CD4-positive, alpha-beta T cell treated with Interleukin-15 for 4 hours (primary cell): ENCODE measurements at regions not wholly inside any gene's neighbourhood (a gene's known extent, or its start where the extent isn't known, plus 50 kb on each side); places are given as distances from the start of the nearest gene placed in this dataset.

Source experiments
- DNase-seq: peaks from one replicate; pipeline ENCODE4 v3.0.0-alpha.2; 2020; ENCODE audit warnings: low spot score

DNA sequence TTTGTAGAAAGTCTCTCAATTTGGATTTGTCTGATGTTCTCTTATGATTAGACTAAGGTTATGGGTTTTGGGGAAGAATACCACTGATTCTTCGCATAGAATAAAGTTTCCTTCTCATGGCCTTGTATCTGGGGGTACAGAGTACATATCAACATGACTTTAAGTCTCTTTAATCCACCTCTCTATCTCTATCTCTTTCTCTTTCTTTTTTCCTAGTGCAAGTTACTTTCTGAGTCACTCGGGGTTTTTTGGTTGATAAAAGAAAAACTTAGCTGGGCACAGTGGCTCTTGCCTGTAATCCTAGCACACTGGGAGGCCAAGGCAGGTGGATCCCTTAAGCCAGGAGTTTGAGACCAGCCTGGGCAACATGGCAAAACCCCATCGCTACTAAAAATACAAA, 100.1 kb upstream of the MAP4K3 start:
- no peak for DNase-seq

DNA sequence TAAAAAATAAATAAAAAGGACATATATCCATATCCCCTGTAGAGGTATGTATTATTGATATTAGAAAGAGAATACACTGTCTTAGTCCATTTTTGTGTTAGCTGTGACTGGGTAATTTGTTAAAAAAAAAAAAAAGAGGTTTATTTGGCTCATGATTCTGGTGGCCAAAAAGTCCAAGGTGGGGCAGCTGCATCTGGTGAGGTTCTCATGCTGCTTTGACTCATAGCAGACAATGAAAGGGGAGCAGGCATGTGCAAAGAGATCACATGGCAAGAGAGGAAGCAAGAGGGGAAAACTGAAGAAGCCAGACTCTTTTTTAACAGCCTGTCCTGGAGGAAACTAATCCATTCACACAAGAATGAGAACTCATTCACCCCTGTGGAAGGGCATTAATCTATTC, 101.6 kb upstream of the MAP4K3 start:
- no peak for DNase-seq

DNA sequence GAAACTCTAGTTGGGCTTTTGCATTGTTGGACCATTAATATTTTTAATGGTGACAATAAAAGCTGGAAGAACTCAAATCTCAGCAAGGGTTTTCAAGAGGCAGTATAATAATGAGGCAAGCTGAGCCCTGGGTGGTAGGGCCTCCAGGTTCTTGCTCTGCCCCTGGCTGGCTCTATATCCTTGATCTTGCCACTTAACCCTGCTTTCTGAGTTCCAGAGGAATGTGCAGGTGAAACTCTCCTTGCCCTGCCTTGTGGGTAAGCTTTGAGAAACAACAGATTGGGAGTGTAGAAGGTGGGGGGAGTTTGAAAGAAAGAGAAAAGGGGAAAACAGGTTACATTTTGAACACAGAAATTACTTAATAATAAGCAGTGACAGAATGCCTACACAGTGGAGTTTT, 103.3 kb upstream of the MAP4K3 start:
- no peak for DNase-seq

DNA sequence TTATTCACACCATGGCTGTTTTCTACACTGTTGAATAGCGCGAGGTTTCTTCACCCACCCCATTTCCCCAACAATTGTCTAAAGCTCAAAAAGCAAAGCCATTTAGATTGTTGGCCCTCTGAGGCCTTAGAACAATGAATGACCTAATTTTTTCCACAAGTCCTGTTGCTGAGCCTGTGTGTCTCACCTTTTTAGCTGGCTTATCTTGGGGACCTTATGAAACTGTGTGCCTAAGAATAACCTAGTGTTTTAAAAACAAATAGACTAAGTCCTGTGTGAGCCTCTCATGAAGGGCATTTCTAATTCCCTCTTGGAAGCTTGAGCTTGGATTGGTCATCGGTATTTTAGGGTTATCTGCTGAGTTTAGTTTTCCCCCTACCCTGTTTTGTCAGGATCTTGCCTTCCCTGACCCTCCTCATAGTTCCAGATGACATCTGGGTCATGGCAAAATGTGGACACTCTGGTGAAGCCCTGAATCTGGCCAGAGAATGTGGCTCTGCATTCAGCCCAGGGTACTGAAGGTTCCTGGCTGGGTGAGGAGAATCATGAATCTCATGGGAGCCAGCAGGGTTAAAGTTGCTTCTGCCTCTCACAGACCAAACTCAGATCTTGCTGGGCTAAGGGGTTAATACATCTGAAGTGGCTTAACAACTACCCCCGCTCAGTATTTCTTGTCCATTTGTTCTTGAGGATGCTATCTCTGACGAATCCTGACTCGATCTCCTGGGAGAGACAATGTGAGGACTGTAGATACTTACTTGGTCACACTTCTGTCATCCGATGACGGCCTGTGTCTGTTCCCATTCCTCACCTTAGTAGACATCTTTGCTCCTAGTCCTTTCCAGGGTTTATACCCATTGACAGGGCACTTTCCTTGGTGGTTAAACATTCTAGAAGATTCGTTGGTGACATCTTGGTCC, 104.2 kb upstream of the MAP4K3 start:
- no peak for DNase-seq

DNA sequence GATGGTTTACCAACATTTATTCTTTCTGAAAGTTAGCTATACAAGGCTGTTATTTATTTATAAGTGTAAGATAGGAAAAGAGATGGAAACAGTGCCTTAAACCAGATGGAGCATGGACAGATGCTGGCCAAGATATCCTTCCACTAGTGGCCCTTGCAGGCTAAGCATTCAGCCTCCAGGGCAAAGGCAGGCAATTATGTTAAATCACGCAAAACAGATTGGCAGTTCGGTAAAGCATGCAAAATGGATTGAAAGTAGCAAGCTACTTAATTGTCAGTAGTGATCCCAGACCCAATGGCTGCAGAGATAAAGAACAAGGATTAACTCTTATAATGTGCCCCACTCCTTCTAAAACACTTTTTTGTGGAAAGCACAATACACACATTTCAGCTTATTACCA, 105.4 kb upstream of the MAP4K3 start:
- no peak for DNase-seq

DNA sequence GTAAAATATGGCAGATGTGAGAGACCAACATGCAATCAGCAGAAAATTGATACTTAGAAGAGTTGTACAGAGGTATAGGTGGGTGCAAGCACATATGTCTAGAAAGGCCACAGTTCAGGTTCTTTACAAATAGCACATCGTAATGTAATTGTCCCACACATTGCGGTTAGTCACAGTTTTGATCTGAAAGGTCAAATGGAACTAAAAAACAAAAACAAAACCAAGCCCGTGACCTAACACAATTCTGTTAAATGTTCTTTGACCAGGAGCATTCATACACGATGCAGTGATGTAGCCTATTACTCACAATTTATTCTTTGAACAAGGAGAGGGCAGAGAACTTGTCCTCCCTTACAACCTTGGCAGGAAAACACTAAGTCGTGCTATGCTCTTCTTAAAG, 108.9 kb upstream of the MAP4K3 start:
- DNase-seq = no peak

DNA sequence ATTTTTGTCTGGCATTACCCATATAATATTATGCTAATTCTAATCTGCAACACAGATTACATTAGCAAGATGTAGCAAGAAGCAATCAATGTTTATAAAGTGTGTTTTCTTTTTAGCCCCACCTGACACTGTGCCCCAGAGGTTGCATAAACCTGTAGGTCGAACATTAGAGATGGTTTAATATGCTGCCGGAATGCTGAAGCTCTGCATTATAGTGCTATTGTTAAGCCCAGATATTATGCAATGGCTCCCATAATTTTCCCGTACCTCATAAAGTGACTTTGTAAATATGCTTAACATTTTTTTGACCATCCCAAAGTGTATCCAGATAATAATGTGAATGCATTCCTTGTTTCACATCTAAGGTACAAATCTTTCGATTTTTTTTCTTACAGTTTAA, 109.3 kb upstream of the MAP4K3 start:
- no peak for DNase-seq

DNA sequence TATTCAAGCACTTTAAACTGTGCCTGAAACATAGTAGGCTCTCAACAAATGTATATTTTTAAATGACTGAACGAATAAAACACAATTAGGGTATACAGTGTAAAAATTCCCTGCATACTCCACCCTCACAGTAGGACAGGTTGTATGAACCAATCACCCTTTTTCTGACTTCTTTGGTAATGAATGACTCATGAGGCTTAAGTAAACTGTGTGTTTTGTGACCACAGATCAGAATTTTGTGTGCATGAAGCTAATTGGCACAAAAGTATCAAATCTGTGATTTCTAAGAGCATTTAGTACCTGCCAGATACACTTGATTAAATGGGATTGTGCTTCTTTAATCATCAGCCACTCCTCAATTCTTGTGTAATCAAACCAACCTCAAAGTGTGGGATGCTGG, 109.9 kb upstream of the MAP4K3 start:
- DNase-seq = no peak

DNA sequence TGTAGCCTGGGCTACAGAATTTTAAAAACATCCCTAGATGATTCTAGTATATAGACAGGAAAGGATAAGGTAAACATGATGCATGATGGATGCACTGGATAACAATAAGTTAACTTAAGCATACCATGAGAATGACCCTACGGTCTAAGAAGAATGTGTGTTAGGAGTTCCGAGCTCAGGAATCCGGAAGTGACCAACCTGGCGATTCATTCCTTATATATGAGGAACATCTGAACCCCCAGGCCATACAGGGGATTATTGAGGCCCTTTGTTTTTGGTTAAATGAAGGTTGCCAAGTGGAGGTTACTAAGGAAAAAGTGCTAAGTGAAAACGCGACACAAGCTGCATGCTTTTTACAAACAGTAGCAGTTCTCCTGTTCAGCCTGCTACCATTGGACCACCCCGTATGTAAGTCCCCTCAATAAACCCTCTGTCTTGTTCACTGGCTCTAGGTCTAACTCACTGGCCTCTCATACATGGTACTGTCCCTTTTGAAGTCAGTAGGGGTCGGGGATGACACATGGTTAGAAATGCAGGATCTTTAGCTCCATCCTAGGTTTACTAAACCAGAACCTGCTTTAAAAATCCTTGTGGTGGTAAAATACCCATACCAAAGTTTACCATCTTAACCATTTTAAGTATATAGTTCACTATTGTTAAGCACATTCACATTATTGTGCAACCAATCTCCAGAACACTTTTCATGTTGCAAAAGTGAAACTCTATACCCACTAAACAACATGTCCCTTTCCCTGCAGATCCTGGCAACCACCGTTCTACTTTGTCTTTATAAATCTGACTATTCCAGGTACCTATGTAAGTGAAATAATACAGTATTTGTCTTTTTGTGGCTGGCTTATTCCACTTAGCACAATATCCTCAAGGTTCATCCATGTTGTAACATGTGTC, 111.0 kb upstream of the MAP4K3 start:
- no peak for DNase-seq

DNA sequence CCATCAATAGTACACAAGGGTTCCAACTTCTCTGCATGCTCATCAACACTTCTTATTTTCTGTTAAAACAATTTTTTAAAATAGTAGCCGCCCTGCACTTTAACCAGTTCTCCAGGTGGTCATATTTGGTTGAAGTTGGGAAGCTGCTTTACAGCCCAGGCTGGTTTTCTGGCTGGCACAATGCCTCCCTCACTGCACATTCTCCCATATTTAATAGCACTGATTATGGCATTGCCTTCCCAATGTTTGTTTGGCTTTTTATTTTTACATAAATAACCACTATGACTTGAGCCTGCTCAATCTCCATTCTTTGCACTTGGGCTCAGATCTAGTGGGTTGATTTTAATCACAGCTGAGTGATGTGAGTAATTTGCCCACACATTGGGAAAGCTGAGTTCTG, 111.9 kb upstream of the MAP4K3 start:
- no peak for DNase-seq

DNA sequence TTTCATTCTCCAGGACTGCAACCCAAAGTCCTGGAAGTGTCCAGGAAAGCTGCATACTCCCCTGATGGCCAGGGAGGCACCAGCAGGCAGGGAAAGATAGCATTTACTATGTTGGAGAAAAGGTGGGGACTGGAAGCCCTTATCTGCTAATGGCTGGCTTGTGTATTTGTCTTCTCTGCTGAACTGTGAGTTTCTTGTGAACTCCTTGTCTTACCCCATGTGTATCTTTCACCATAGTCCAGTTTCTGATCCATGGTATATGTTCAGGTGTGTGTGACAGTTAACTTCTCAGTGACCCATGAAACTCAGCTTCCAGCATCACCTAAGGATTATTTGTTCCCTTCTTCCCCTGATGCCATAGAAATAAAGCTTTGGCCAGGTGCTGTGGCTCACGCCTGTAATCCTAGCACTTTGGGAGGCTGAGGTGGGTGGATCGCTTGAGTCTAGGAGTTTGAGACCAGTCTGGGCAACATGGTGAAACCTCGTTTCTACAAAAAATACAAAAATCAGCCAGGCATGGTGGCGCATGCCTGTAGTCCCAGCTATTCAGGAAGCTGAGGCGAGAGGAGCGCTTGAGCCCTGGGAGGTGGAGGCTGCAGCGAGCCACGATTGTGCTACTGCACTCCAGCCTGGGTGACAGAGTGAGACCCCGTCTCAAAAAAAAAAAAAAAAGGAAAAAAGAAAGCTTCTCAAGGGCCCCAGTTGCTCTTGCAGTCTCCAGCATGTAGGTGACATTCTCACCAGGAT, 112.8 kb upstream of the MAP4K3 start:
- no peak for DNase-seq

DNA sequence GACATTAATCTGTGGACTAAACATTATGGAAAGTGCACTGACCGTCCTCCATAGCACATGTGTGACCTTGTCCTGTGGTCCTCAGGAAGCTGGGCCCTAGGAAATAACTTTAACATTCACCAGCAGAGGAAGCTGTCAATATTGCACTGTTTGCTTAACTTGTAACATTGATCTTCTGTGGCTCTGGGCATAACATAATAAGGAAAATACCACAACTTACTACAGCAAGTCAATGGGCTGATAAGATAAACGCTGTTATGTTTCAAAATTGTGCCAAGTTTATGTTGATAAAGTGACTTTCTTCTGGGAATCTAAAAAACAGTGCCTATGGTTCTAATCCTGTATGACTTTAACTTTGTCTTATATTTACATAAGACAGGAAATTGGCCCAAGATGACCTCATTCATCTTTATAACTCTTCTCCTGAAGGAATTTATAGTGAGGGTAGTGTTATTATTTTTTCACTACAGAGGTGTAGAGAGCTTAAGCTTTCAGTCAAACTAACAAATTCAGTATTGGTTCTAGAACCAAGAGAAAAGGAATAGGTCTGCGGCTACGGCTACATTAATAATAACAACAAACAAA, 113.7 kb upstream of the MAP4K3 start:
- DNase-seq = no peak

DNA sequence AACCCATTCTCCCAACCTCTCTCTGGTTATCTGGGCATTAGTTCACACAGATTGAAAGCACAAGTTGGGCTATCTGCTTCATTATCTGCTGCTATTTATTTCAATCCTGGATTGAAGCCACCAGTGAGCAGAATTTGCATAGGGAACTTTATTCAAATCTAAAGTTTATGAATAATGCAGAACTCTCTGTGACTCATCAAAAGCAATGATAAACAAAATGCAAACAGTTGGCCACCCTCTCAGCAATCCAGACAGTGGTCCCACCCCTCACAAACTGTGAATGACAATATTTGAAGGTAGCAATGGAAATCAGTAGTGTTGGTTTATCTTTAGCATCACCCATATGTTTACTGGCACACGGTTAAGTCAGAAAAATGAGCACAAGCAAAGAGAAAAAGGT, 106.8 kb upstream of the TMEM178A start:
- no peak for DNase-seq

DNA sequence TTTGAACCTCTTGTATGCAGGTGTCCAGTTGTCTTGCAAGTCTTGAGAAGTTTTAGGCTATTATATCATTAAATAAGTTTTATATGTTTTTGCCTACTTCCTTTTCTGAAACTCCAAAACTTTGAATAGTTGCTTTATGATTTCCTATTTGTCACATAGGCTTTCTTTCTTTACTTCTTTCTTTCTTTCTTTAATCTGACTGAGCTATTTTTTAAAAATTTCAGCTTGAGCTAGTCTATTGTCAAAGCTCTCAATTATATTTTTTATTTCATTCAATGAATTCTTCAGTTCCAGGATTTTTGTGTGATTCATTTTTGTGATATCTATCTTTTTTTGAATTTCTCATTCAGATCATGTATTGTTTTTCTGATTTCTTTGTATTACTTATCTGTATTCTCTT, 102.1 kb upstream of the TMEM178A start:
- no peak for DNase-seq

DNA sequence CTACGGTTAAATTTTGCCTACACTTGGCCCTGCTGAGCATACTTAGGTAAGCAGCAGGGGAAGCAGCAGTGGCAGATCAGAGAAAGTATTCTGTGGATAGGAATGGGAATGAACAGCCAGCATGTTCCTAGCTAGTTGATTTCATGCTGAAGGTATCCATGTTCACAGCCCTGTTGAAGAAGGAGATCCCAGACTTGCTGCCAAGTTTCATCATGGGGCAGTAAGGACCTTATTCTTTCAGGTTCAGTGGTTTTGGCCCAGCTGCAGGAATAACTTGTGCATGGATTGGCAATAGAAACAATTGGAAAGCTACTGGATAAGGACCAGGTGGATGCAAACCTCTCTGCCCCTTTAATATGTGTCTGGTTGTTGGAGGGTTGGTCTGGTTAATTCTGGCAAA, 98.2 kb upstream of the TMEM178A start:
- no peak for DNase-seq

DNA sequence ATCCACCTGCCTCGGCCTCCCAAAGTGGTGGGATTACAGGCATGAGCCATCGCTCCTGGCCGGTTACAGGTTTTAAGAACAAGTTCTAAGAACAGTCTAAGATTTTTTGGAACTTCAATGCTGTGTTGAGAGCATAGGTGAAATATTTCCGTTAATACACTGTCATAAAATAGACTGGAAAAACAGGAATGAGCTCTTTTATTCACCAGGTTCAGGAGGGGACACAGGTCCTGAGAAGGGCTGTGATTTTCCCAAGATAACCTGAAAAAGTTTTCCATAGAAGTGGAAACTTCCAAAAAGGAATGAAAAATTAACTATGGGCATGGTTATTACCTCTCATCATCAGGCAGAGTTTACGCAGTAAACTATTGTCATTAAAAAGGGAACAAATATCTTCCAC, 97.6 kb upstream of the TMEM178A start:
- no peak for DNase-seq

DNA sequence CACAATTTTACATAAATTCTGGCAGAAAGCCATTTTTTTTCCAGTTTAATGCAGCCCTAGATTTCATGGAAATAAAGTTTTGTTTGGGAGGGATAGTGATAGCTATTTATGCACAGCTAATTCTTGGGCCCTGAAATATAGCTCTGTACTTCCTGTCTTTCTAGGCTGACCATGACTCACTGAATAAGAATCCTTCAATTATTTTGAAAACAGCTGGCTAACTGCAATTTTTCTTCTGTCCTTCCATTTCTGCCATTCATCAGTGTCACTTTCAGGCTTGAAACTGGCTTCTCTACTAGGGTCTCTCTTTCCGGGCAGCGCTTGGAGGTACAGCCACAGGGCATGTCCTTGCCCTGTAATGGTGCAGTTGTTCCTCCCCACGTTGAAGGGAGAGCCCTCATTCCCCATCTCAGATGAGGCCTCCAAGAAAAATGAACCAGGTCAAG, 97.1 kb upstream of the TMEM178A start:
- DNase-seq = no peak

DNA sequence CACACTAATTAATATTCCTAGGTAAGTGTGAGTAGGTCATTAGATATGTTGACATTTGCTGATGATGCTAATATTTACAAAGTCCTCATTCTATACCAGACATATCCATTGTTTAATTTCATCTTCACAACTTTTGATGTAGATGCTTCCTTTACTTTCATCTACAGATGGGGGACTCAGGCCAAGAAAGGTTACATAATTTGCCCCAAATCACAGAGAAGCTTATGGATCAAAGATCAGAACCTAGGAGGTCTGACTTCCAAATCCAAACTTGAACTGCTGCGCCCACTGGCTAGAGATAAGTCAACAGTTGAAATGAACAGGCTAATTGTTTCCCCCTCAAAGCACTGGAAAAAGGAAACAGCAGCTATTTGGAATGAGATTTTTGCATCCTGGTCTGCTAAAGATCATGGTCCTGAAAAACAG, 95.6 kb upstream of the TMEM178A start:
- DNase-seq = no peak

DNA sequence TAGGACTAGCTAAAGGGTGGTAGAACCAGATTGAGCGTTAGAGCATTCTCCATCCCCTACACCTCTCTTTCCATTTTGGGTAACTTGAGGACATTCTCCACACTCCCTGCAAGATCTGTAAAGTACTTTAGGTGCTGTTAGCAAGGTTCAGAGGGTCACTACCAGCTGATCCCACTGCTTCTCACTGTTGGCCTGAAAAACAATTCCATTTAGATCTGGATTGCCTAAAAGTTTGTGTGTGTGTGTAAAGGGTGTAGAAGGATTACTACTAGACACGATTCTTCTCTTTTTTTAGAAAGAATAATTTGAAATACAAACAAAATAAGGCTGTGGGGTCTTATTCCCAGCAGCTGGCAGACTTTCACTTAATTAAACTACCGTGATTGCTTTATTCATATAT, 95.1 kb upstream of the TMEM178A start:
- no peak for DNase-seq

DNA sequence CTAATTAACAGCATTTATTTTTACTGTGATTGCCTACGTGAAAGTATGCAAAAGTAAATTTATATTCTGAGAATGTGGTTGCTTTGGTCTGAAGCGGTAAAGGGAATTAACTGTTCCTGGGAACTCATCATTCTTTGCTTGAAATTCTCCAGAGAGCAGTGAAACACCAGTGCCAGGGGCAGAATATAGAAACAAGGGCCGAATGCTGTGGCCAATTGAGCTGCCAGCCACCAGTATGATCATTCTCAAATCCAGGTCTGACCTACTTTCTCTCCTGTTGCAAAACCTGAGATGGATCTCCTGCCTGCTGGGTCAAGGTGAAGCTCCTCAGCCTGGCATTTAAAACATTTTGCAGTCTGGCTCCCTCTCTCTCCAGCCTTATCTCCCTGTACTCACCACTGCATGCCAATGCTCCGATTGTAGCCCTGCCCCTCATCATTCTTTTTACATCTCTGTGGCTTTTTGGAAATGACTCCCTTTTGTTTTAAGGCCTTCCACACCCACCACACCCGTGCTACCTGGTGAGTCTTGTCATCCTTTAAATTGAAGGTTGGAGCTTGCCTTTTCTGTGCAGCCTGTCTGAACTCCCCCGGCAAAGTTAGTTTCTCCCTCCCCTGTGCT, 94.5 kb upstream of the TMEM178A start:
- no peak for DNase-seq

DNA sequence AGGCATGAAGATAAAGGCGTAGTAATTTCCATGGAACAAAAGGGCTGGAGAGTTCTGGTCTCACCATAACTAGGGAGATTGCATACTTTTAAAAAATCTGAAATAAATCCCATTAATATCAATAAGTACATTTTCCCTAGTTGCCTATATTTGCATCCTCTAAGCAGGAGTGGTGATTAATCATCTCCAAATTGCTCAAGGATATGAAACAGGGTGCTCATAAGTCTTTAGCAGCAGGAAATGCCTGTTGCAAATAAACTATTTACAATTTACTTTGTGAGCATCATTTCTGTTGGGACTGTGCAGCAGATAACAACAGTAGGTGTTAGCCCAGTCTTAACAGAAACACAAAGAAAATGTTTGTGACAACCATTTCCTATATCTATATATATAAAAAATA, 92.4 kb upstream of the TMEM178A start:
- DNase-seq = no peak

DNA sequence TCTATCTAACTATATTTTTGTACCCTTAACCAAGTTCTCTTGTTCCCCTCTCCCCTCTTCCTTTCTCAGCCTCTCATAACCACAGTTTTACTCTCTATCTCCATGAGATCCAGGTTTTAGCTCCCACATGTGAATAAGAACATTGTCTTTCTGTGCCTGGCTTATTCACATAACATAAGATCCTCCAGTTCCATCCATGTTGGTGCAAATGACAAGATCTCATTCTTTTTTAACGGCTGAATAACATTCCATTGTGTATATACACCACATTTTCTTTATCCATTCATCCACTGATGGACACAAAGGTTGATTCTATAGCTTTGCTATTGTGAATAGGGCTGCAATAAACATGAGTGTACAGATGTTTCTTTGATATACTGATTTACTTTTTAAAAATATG, 83.9 kb upstream of the TMEM178A start:
- DNase-seq = no peak
